Muscle layer of duodenum (tissue), 2 donors: ENCODE measurements at regions not wholly inside any gene's neighbourhood (a gene's known extent, or its start where the extent isn't known, plus 50 kb on each side); places are given as distances from the start of the nearest gene placed in this dataset.

Source experiments
- H3K27ac ChIP-seq: one replicate; pipeline ENCODE4 v1.7.0; 2013; ENCODE audit warnings: mild to moderate bottlenecking, low read length
- H3K27me3 ChIP-seq: one replicate; pipeline ENCODE4 v1.7.0; 2013; ENCODE audit warnings: low read depth, mild to moderate bottlenecking, control low read depth, low read length
- H3K36me3 ChIP-seq, 2 donors: one replicate each; pipeline ENCODE4 v1.7.0; 2013; ENCODE audit warnings: low read length in 2 of 2, control low read depth in 1 of 2, mild to moderate bottlenecking in 1 of 2; ENCODE audit not compliant: insufficient read depth in 2 of 2, control insufficient read depth in 1 of 2
- H3K4me1 ChIP-seq, 2 donors: one replicate each; pipeline ENCODE4 v1.7.0; 2013; ENCODE audit warnings: low read length in 2 of 2, mild to moderate bottlenecking in 2 of 2, control low read depth in 1 of 2, moderate library complexity in 1 of 2; ENCODE audit not compliant: insufficient read depth in 2 of 2, control insufficient read depth in 1 of 2
- H3K4me3 ChIP-seq, 2 donors: one replicate each; pipeline ENCODE4 v1.7.0; 2013; ENCODE audit warnings: low read length in 2 of 2, low read depth in 1 of 2, mild to moderate bottlenecking in 1 of 2
- H3K9me3 ChIP-seq, 2 donors: one replicate each; pipeline ENCODE4 v1.7.0; 2013; ENCODE audit warnings: low read length in 2 of 2, control low read depth in 1 of 2, mild to moderate bottlenecking in 1 of 2; ENCODE audit not compliant: control insufficient read depth in 1 of 2
- donor health status: healthy.

DNA sequence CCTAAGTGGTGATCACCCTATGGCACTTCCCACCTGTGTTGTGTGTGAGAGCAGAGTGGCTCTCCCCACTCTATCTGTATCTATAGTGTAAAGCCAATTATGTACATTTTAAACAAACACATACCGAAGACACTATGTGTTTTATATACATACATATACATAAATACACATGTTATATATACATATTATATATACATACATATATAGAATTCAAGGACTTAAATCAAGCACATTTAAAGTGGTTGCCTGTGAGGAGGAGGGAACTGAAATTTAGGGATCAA lies 246.6 kb downstream of the LY86 start:
- H3K4me1 ChIP-seq: no peaks in the 10 kb centered on the region
- H3K27me3 ChIP-seq: no peaks in the 10 kb centered on the region
- H3K36me3 ChIP-seq: no peaks in the 10 kb centered on the region
- H3K9me3 ChIP-seq: no peaks in the 10 kb centered on the region
- H3K27ac ChIP-seq: no peak overlapping the region
- no peak overlapping the region for H3K4me3 ChIP-seq

DNA sequence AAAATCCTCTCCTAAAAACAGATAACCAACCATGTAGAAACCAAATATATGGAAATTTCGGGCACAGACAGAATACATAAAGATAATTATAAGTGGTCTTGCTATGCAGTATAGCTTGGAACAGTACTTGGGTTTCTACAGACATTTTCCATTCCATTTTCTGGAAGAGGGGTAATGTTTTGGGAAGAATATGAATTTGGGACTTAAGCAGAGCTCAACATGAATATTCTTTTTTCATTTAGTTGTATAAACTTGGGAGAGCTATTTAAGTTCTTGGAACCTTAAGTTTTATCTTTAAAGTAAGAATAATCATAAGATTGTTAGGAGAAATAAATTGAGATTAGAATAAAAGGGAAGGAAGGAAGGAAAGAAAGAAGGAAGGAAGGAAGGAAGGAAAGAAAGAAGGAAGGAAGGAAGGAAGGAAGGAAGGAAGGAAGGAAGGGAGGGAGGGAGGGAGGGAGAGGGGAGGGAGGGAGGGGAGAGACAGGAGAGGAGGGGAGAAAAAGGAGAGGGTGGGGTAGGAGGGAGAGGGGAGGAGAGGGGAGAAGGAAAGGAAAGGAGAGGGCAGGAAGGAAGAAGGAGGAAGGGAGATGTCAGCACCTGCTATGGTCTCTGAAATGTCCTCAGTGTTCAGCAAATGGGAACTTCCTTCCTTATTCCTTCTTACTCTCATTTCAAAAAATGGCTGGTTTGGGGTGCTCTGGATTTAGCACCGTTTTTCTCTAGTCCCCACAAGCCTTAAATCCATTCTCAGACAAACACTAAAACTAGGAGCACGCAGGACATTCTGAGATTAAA lies 248.3 kb downstream of the LY86 start:
- no peaks in the 10 kb centered on the region for H3K36me3 ChIP-seq
- H3K27ac ChIP-seq: no peak overlapping the region
- H3K4me3 ChIP-seq: no peak overlapping the region
- H3K27me3 ChIP-seq: no peaks in the 10 kb centered on the region
- H3K9me3 ChIP-seq: no peaks in the 10 kb centered on the region
- H3K4me1 ChIP-seq: no peaks in the 10 kb centered on the region

DNA sequence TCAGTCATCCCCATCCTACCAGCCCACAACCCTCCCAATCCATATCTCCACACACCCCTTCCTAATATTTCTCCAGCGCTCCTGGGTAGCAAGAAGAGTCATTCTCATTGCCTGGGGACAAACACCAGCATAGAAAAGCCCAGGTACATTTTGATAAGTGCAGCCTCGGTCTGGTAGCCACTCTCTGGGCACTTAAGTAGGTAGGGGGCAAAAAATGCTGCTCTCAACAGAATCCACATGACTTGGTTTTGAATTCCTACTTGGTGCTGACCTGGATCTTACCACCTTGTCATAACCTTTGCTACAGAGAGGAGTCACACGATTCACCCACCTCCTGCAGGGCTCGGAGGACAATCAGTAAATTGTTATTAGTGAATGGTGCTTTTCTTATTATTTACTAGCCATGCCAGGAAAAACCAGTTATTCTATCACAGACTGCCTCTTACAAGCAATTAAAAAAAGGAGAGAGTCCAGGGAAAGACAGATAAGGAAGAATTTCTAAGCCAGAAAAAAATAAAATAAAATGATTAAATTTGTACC lies 249.1 kb downstream of the LY86 start:
- H3K36me3 ChIP-seq: no peaks in the 10 kb centered on the region
- H3K27ac ChIP-seq: no peak overlapping the region
- H3K27me3 ChIP-seq: no peaks in the 10 kb centered on the region
- H3K4me3 ChIP-seq: no peak overlapping the region
- no peaks in the 10 kb centered on the region for H3K4me1 ChIP-seq
- H3K9me3 ChIP-seq: no peaks in the 10 kb centered on the region

DNA sequence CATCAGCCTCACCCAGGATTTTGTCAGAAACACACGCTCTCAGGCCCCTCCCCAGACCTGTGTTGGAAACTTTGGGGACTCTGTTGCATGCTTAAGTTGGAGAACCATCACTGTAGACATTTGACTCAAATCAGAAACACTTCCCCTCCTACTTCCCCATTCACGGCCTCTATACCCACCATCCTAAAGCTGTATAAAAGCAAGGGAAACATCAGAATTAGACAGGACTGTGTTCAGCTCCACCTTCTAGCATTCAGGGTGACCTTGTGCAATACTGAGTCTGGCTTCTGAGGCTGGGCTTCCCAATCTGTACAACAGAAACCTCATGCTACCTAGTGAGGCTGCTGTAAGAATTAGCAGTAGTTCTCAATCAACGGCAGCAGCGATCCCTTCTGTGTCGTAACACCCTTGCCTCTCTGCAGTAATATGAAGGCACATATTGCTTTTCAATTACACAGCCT lies 252.3 kb downstream of the LY86 start:
- no peaks in the 10 kb centered on the region for H3K9me3 ChIP-seq
- H3K27me3 ChIP-seq: no peaks in the 10 kb centered on the region
- no peak overlapping the region for H3K4me3 ChIP-seq
- H3K4me1 ChIP-seq: no peaks in the 10 kb centered on the region
- no peak overlapping the region for H3K27ac ChIP-seq
- no peaks in the 10 kb centered on the region for H3K36me3 ChIP-seq

DNA sequence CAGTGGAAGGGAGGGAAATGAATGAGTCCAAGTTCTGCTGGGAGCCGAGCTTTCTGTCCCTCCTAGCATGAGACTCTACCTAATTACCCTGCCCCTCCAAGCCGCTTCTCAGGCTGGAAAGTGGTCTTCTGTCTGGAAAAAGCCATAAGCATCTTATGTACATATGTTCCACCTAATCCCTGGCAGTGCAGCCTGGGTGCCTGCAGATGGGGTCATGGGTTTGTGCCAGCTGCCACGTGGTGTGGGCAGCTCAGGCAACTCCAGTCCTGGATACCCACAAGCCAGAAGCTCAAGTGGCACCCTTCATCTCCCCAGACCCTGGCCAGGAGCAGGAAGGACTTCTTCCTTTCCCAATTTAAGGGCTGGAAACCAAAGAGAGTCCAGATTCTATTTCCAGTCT lies 253.1 kb downstream of the LY86 start:
- Histone ChIP-seq H3K36me3 (no peaks in the 10 kb centered on the region), H3K27ac (no peak overlapping the region), H3K27me3 (no peaks in the 10 kb centered on the region), H3K9me3 (no peaks in the 10 kb centered on the region), H3K4me3 (no peak overlapping the region), H3K4me1 (no peaks in the 10 kb centered on the region)

DNA sequence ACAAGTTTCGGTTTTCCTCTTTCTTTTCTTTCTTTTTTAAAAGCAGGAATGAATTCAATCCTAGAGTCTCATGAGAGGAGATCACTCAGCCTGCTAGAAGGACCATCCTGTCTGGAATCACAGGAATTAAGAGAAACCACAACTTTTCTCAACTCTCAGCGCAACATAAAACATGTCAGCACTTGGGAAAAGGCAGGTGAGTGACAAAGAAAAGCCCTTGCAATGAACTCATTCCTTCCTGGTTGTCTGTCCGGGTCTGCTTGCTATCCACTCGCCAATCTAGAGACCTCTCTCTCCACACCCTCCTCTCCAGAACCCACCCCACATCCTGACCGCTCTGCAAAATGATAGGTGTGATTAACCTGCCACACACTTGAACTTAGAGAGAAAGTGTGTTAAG lies 253.8 kb downstream of the LY86 start:
- no peak overlapping the region for H3K27ac ChIP-seq
- no peaks in the 10 kb centered on the region for H3K9me3 ChIP-seq
- H3K4me3 ChIP-seq: no peak overlapping the region
- H3K27me3 ChIP-seq: no peaks in the 10 kb centered on the region
- no peaks in the 10 kb centered on the region for H3K36me3 ChIP-seq
- no peaks in the 10 kb centered on the region for H3K4me1 ChIP-seq

DNA sequence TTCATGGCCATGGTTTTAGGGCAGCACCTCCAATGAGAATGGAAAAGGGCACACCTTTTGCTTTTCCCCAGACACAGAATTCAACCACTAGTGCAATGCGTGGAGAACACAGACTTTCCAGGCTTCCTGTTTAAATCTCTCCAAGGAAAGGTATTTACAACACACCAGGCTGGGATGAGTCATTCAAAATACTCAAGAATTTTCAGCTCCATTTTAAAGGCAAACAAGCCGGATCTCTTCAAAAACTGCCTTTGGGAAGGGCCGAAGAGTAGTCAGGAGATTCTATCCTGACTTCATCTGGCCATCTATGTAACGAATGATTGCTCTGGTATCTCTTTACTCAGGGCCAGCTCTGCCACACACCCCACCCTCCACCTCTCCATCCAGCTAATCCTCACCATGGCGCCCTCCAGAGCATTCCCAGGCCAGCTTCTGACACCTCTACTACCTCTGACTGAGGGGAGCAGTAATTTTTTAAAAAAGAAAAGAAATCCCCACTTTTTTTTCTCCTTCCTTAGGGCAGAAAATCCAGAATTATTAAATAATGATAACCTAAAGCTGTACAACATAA lies 254.6 kb downstream of the LY86 start:
- H3K27ac ChIP-seq: no peak overlapping the region
- no peaks in the 10 kb centered on the region for H3K27me3 ChIP-seq
- H3K4me1 ChIP-seq: no peaks in the 10 kb centered on the region
- H3K4me3 ChIP-seq: no peak overlapping the region
- H3K9me3 ChIP-seq: no peaks in the 10 kb centered on the region
- no peaks in the 10 kb centered on the region for H3K36me3 ChIP-seq

DNA sequence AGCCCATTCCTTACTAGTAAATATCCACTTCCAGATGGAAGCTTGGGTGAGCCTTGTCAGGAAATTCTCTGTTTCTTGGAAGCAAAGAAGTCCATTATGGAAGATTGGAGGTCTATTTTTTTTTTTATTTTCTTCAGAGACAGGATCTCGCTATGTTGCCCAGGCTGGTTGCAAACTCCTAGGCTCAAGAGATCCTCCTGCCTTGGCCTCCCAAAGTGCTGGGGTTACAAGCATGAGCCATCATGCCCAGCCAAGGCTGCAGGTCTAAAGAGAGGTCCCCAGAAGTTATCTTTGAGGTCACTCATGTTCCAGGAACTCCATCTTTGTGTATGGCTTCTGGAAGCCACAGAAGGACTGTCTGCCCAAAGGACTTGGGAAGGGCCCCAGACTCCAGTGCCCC lies 255.3 kb downstream of the LY86 start:
- H3K9me3 ChIP-seq: no peaks in the 10 kb centered on the region
- H3K27me3 ChIP-seq: no peaks in the 10 kb centered on the region
- no peaks in the 10 kb centered on the region for H3K4me1 ChIP-seq
- H3K27ac ChIP-seq: no peak overlapping the region
- H3K4me3 ChIP-seq: no peak overlapping the region
- H3K36me3 ChIP-seq: no peaks in the 10 kb centered on the region

DNA sequence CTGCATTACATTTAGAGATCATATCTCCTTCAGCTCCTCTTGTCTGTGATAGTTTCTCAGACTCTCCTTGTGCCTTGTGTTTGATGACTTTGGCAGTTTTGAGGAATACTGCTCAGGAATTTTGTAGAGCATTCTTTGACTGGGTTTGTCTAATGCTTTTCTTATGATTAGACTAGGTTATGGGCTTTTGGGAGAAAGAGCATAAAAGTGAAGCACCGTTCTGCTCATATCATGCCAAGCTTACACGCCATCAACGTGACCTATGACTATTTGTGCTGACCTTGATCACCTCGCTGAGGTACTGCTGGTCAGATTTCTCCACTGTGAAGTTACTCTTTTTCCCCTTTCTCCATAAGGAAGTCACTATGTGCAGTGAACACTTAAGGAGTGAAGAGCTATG lies 256.0 kb downstream of the LY86 start:
- Histone ChIP-seq H3K36me3 (no peaks in the 10 kb centered on the region), H3K4me1 (no peaks in the 10 kb centered on the region), H3K9me3 (no peaks in the 10 kb centered on the region), H3K27ac (no peak overlapping the region), H3K27me3 (no peaks in the 10 kb centered on the region), H3K4me3 (no peak overlapping the region)

DNA sequence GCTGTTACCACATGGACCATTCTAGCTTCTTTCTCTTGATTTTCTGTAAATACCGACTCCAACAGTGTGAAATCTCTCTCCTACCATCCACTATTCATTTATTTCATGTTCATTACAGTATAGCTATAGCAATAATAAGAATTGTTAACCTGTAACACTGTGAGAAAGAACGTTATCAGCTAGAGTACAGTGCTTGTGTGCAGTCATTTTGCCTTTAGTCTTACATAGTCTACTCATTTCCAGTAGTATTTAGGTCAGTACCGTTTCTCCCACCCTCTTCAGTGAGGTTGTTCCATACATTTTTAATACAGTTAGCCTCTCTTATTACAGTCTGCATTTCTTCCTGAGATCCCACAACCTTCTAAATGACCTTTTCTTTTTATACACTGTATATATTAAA lies 257.1 kb downstream of the LY86 start:
- Histone ChIP-seq H3K9me3 (no peaks in the 10 kb centered on the region), H3K4me1 (no peaks in the 10 kb centered on the region), H3K4me3 (no peak overlapping the region), H3K36me3 (no peaks in the 10 kb centered on the region), H3K27me3 (no peaks in the 10 kb centered on the region), H3K27ac (no peak overlapping the region)

DNA sequence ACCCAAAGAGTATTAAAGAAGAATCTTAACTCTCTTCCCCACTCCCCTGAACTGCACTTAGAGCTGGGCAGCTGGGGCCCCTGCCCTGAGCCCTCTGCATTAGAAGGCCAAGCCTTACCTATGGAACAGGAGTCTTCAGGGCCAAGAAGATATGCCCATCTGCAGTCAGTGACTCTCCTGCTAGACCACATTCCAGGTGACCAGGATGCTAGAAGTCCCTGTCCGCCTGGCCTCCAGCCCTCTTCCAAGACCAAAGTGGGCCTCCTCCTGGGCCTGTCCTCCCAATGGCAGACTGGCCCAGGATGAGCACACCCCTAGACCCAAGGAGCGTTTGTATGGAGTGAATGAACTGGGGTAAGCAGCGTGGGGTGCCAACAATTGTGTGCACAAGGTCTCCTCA lies 259.1 kb downstream of the LY86 start:
- Histone ChIP-seq H3K9me3 (no peaks in the 10 kb centered on the region), H3K4me1 (no peaks in the 10 kb centered on the region), H3K36me3 (no peaks in the 10 kb centered on the region), H3K27me3 (no peaks in the 10 kb centered on the region), H3K27ac (no peak overlapping the region), H3K4me3 (no peak overlapping the region)
